ENCODE measurements at regions not wholly inside any gene's neighbourhood (a gene's known extent, or its start where the extent isn't known, plus 50 kb on each side); places are given as distances from the start of the nearest gene placed in this dataset.

DNA sequence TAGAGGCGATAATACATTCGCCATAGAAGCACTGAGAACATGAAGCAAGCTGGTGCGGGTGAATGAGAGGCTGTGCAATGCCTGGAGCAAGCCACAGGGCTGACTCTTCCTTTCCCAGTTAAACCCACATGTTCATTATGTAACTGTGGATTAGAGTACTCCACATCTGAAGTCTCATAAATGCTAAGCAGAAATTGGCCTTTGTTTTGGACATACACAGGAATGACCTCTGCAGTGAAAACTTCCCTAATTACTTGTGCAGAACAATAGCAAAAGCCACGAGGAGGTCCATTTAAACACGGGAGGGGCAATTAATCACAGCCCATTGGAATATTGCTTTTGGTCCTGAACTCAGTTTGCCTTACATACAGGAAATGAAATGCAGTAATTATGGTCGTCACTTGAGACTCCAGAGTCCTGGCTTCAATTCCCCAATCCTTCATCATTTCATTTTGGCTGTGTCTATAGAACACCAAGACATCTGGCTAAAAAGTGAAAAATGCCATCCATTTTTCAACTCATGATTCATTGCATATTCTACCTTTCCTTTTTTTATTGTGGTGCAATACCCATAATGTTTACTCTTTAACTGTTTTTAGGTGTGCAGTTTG, 78.7 kb upstream of the CXCL12 start:
- no peaks in the 10 kb centered on the region for H3K9me3 ChIP-seq
- DNase-seq (ENCODE audit: low spot score) = no peak
- intact Hi-C loops (cut with DNase I) = no loop called here
- H3K4me1 ChIP-seq (replicated peaks) = no peaks in the 10 kb centered on the region
- H3K27me3 ChIP-seq (replicated peaks; ENCODE audit: insufficient read depth) = no peaks in the 10 kb centered on the region
- WGBS = 53% methylated on average over 6 of the region's 6 CpGs
- TF ChIP-seq, protein P1, sequence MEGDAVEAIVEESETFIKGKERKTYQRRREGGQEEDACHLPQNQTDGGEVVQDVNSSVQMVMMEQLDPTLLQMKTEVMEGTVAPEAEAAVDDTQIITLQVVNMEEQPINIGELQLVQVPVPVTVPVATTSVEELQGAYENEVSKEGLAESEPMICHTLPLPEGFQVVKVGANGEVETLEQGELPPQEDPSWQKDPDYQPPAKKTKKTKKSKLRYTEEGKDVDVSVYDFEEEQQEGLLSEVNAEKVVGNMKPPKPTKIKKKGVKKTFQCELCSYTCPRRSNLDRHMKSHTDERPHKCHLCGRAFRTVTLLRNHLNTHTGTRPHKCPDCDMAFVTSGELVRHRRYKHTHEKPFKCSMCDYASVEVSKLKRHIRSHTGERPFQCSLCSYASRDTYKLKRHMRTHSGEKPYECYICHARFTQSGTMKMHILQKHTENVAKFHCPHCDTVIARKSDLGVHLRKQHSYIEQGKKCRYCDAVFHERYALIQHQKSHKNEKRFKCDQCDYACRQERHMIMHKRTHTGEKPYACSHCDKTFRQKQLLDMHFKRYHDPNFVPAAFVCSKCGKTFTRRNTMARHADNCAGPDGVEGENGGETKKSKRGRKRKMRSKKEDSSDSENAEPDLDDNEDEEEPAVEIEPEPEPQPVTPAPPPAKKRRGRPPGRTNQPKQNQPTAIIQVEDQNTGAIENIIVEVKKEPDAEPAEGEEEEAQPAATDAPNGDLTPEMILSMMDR (IDR thresholded peaks at IDR 0.05) = no peak
- no peak for TF ChIP-seq POLR2A (IDR thresholded peaks at IDR 0.05)
- TF ChIP-seq POLR2AphosphoS5 (IDR thresholded peaks at IDR 0.05) = no peak
- no peak overlapping the region for H3K27ac ChIP-seq
- no peaks in the 10 kb centered on the region for H3K36me3 ChIP-seq
- H3K4me3 ChIP-seq = no peak overlapping the region

DNA sequence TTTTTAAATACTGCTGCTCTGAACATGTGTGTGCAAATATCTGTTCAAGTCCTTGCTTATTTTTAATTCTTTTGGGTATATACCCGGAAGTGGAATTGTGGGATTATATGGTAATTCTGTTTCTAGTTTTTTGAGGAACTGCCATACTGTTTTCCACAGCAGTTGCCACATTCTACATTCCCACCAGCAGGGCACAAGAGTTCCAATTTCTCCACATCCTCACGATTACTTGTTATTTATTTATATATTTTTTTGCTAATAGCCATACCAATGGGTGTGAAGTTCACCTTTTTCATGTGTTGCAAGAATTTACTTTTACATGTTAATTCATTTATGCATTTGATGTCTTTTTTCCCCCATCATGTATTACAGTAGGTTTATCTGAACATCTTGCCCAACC, 79.6 kb upstream of the CXCL12 start:
- intact Hi-C loops (cut with DNase I) = no loop called here
- H3K4me3 ChIP-seq = no peak overlapping the region

DNA sequence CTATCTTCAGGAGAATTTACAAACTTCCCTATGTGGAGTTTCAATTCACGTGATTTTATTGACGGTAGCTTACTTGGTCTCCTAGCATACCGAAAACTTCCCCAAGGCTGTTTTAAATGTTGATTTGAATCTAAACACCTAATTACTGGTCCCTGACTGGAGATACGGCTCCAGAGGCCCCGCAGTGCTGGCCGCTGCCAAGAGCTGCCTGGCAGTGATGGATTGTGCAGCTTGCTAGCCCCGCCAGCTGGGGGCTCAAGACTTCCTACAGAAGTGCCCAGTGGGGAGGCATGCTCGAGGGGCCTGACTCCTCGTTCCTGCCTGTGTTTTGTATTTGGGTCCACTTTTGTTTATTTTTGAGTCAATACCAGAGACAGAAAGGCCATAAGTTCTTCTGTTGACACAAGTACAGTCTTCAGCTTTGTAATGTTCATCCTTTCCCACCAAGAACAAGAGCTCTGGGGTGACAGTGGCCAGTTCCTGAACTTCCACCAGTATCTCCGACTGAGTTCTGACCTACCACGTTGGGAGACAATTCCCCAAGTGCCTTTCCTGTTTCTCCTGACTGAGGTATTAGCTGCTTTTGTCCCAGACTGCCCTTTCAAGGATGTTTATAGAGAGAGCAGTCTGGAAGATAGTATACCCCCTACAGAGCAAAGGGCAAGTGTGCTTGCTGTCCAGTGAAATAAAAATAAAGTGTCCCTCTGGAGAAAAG, 80.7 kb upstream of the CXCL12 start:
- TF ChIP-seq, protein P1 (IDR thresholded peaks at IDR 0.05) = no peak
- TF ChIP-seq POLR2A (IDR thresholded peaks at IDR 0.05) (no peak), POLR2AphosphoS5 (IDR thresholded peaks at IDR 0.05) (no peak)
- no peaks in the 10 kb centered on the region for H3K9me3 ChIP-seq
- H3K4me1 ChIP-seq (replicated peaks) = no peaks in the 10 kb centered on the region
- no peaks in the 10 kb centered on the region for H3K36me3 ChIP-seq
- no peak overlapping the region for H3K4me3 ChIP-seq
- 56% methylated on average over 11 of the region's 11 CpGs for WGBS
- intact Hi-C loops (cut with DNase I) = no loop called here
- H3K27ac ChIP-seq = no peak overlapping the region
- DNase-seq (ENCODE audit: low spot score) = no peak
- H3K27me3 ChIP-seq (replicated peaks; ENCODE audit: insufficient read depth) = no peaks in the 10 kb centered on the region

More for the DNA sequence above, 79.6 kb upstream of the CXCL12 start:
- 41% methylated on average over 2 of the region's 2 CpGs for WGBS
- TF ChIP-seq, protein P1 (IDR thresholded peaks at IDR 0.05) = no peak
- TF ChIP-seq POLR2AphosphoS5 (IDR thresholded peaks at IDR 0.05) = no peak
- TF ChIP-seq POLR2A (IDR thresholded peaks at IDR 0.05) = no peak
- H3K4me1 ChIP-seq (replicated peaks) = no peaks in the 10 kb centered on the region
- no peak overlapping the region for H3K27ac ChIP-seq
- H3K27me3 ChIP-seq (replicated peaks; ENCODE audit: insufficient read depth) = no peaks in the 10 kb centered on the region
- no peaks in the 10 kb centered on the region for H3K36me3 ChIP-seq
- DNase-seq (ENCODE audit: low spot score) = no peak
- no peaks in the 10 kb centered on the region for H3K9me3 ChIP-seq

DNA sequence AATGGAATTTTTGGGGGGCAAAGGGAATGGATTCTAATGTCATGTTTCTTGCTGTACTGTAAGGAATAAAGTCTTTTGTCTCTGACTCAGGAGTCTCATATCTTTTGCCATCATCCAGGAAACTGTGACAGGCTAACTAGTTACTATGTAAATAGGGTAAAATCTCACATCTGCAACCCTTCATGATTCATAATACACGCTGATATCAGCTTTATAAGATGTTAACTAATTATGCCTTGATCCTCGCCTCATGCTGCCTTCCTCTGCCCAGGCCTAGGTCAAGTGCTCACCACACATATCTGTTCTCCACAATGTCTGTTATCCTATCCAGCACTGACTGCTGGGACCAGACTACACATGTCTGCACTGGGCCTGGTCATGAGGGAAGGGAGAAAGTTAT, 81.3 kb upstream of the CXCL12 start:
- Histone ChIP-seq H3K27ac (no peak overlapping the region), H3K36me3 (no peaks in the 10 kb centered on the region), H3K27me3 (replicated peaks; ENCODE audit: insufficient read depth) (no peaks in the 10 kb centered on the region), H3K4me1 (replicated peaks) (no peaks in the 10 kb centered on the region), H3K9me3 (no peaks in the 10 kb centered on the region), H3K4me3 (no peak overlapping the region)
- no peak for TF ChIP-seq POLR2A (IDR thresholded peaks at IDR 0.05)
- no peak for TF ChIP-seq POLR2AphosphoS5 (IDR thresholded peaks at IDR 0.05)
- TF ChIP-seq, protein P1 (IDR thresholded peaks at IDR 0.05) = no peak
- DNase-seq (ENCODE audit: low spot score) = no peak
- intact Hi-C loops (cut with DNase I) = no loop called here
- WGBS = 67% methylated on average over 2 of the region's 2 CpGs

DNA sequence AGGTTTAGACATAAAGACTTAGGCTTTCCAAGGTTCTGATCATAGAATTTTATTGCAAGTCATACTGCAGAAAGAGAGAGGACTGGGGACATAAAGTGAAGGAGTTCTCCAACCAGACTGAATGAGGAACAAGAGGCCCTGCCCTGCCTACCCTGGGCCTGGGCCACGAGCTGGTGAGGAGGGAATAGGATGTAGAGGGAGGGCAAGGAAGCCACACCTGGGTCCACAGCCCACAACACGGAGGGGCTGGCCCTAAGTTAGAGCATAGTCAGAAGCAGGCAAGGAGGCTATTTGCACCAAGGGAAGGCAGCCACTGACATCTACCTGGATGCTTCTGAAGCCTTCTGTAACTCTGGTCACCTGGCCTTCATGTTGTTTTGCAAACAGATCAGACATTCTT, 82.2 kb upstream of the CXCL12 start:
- no peak for DNase-seq (ENCODE audit: low spot score)
- Histone ChIP-seq H3K27ac (no peak overlapping the region), H3K36me3 (no peaks in the 10 kb centered on the region), H3K4me3 (no peak overlapping the region), H3K27me3 (replicated peaks; ENCODE audit: insufficient read depth) (no peaks in the 10 kb centered on the region), H3K4me1 (replicated peaks) (no peaks in the 10 kb centered on the region), H3K9me3 (no peaks in the 10 kb centered on the region)
- 86% methylated on average over 2 of the region's 2 CpGs for WGBS
- intact Hi-C loops (cut with DNase I) = no loop called here
- TF ChIP-seq POLR2A (IDR thresholded peaks at IDR 0.05) = no peak
- TF ChIP-seq, protein P1 (IDR thresholded peaks at IDR 0.05) = no peak
- no peak for TF ChIP-seq POLR2AphosphoS5 (IDR thresholded peaks at IDR 0.05)

All from prostate gland (tissue), 2 donors.